ENCODE measurements at regions not wholly inside any gene's neighbourhood (a gene's known extent, or its start where the extent isn't known, plus 50 kb on each side); places are given as distances from the start of the nearest gene placed in this dataset.
A peak's percentile ranks its signal among the peaks of the same experiment; 100 is the strongest.

- DNase-seq = no peak
These were observed 126.8 kb upstream of the PSMD7 start for GRCh38 chr16:74169687-74170376.

- DNase-seq = no peak
These were observed 127.5 kb upstream of the PSMD7 start for GRCh38 chr16:74169066-74169465.

GRCh38 chr16:74168445-74168844 lies 128.2 kb upstream of the PSMD7 start:
- DNase-seq = no peak

GRCh38 chr16:74166456-74166855 lies 130.2 kb upstream of the PSMD7 start:
- no peak for DNase-seq

- DNase-seq = no peak
These were observed 131.0 kb upstream of the PSMD7 start for GRCh38 chr16:74165566-74166080.

GRCh38 chr16:74160759-74161158 lies 135.9 kb upstream of the PSMD7 start:
- DNase-seq = no peak

GRCh38 chr16:74153773-74154172 lies 142.8 kb upstream of the PSMD7 start:
- no peak for DNase-seq

- no peak for DNase-seq
These were observed 150.0 kb upstream of the PSMD7 start for GRCh38 chr16:74146643-74147042.

- no peak for DNase-seq
These were observed 153.4 kb upstream of the PSMD7 start for GRCh38 chr16:74143171-74143570.

- DNase-seq = no peak
These were observed 155.6 kb upstream of the PSMD7 start for GRCh38 chr16:74141015-74141414.

GRCh38 chr16:74140557-74140956 lies 156.1 kb upstream of the PSMD7 start:
- DNase-seq = no peak

- no peak for DNase-seq
These were observed 172.8 kb upstream of the PSMD7 start for GRCh38 chr16:74123826-74124225.

GRCh38 chr16:74123195-74123594 lies 173.4 kb upstream of the PSMD7 start:
- no peak for DNase-seq

- no peak for DNase-seq
These were observed 178.8 kb upstream of the PSMD7 start for GRCh38 chr16:74117798-74118197.

- DNase-seq = no peak
These were observed 183.1 kb upstream of the PSMD7 start for GRCh38 chr16:74113545-74113944.

GRCh38 chr16:74111456-74111982 lies 185.1 kb upstream of the PSMD7 start:
- no peak for DNase-seq

GRCh38 chr16:74107795-74108610 lies 188.6 kb upstream of the PSMD7 start:
- DNase-seq = peak in 1 of 2 experiments; percentile 9

GRCh38 chr16:74104022-74104421 lies 192.6 kb upstream of the PSMD7 start:
- DNase-seq = no peak

GRCh38 chr16:74101379-74102137 lies 195.1 kb upstream of the PSMD7 start:
- no peak for DNase-seq

- DNase-seq = no peak
These were observed 196.0 kb upstream of the PSMD7 start for GRCh38 chr16:74100395-74101326.

GRCh38 chr16:74099530-74099929 lies 197.1 kb upstream of the PSMD7 start:
- no peak for DNase-seq

- DNase-seq = no peak
These were observed 201.7 kb upstream of the PSMD7 start for GRCh38 chr16:74094962-74095361.

All from NCI-H187 (cell line).